GM21825 (cell line): ENCODE measurements at regions not wholly inside any gene's neighbourhood (a gene's known extent, or its start where the extent isn't known, plus 50 kb on each side); places are given as distances from the start of the nearest gene placed in this dataset.
"Not testable (repeated sequence)": the region's sequence is repeated elsewhere in the genome, so short reads cannot be mapped to it uniquely, and the experiment has no call there.

ENCODE experiments used
- ATAC-seq: cut with Tn5 transposase; IDR thresholded peaks from one replicate; pipeline ENCODE4 v1.9.1; 2021; ENCODE audit warnings: mild to moderate bottlenecking, moderate library complexity; ENCODE audit not compliant: unreplicated experiment

DNA sequence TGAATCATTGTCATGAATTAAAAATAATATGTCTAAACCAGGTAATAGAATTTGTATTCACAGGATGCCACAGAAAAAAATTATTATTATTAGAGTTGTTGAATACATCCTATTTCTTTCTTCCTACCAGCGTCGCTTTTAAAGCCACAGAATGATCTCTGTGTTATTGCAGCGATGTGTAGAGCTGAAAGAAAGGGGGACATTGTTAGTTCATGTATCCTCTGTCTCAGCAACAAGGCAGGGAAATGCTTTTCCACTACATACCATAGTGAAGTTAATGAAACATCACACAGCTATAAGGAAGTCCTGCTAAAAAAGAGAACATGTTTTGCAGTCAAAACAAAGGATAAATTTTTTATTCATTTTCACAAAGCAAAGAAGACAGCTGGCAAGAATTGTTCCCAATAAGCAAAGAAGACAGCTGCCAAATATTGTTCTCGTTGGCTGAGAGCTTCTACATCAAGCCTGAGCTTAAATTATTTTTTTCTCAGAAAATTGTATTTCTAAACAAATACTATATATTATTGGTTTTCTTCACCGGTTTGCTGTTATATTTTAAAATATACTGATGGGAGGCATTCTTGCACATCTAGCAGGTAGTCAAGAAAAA, 1234.4 kb downstream of the SUCLG1 start:
- no peak for ATAC-seq

DNA sequence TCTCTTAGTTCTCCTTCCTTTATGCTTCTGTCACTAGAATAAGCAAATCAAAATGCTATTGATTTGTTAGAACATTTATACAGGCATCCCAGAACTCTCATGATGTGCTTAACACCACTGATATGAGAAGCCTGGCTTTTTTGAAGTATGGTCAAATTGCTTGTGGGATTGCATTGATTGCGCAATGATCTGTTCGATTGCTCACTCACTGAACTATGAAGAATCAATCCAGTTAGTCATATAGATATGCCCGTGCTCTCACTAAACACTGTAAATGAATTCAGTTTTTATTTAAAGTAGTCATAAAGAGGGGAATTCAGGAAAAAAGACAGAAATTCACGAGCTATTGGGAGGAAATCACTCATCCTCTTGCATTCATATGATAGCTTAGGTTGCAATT, 1237.8 kb downstream of the SUCLG1 start:
- ATAC-seq: no peak

DNA sequence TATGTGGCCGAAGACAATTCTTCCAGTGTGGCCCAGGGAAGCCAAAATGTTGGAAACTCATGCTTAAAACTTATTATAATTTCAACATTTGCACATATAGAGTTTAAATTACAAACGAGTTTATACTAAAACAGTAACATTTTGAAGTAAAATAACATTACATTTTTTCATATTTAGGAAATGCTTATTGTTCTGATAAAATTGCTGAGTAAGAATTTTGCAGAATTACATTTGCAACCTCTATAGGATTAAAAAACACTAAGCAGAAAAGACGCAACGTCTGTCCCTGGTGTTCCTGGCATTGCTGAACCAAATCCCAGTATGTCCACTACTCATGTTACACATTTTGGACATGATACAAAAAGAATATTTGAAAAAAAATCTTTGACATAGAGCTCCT, 1241.2 kb downstream of the SUCLG1 start:
- ATAC-seq: no peak

DNA sequence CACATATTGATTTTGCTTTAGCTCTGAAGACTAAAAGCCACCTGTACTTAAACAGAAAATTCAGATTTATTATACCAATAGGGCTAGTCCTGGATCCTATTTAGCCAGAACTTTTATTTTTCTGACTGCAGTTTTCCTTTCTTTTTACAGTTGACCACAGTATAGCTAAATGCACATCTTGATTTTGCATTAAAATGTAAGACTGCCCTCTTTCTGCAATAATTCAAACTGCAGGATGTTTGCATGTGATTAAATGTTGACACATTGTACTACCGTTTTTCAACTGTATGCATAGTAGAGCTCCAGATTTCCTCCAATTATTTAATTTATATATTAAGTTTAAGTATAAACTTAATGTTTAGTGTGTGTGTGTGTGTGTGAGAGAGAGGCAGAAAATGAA, 1262.9 kb downstream of the SUCLG1 start:
- ATAC-seq: no peak

DNA sequence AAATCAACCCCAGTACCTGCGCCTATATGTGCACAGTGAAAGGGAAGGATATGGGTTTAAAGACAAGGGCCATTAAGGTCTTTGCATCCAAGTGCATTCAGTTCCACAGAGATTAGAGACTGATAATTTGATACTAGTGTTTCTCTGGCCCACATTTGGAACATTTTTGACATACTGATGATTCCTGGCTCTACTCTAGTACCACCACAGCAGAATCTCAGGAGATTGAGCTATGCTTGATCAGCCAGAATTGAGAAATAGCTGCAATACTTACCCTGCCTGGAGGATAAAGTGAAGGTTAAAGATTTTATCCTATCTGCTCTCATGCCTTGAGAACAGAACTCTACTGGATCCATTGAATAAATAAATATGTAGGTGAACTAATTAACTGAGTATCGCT, 1267.8 kb downstream of the SUCLG1 start:
- ATAC-seq: no peak

GRCh38 chr2:83186105-83186760, 1272.8 kb downstream of the SUCLG1 start:
- ATAC-seq: no peak

DNA sequence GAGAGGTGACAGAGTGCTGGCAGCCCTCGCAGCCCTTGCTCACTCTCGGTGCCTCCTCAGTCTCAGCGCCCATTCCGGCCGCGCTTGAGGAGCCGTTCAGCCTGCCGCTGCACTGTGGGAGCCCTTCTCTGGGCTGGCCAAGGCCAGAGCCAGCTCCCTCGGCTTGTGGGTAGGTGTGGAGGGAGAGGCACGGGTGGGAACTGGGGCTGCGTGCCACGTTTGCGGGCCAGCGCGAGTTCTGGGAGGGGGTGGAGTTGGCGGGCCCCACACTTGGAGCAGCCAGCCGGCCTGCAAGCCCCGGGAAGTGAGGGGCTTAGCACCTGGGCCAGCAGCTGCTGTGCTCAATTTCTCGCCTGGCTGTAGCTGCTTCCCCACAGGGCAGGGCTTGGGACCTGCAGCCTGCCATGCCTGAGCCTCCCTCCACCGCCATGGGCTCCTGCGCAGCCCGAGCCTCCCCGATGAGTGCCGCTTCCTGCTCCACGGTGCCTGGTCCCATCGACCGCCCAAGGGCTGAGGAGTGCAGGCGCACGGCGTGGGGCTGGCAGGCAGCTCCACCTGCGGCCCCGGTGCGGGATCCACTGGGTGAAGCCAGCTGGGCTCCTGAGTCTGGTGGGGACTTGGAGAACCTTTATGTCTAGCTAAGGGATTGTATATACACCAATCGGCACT, 1278.1 kb downstream of the SUCLG1 start:
- not testable (repeated sequence) for ATAC-seq

GRCh38 chr2:83176539-83176938, 1282.5 kb downstream of the SUCLG1 start:
- no peak for ATAC-seq

DNA sequence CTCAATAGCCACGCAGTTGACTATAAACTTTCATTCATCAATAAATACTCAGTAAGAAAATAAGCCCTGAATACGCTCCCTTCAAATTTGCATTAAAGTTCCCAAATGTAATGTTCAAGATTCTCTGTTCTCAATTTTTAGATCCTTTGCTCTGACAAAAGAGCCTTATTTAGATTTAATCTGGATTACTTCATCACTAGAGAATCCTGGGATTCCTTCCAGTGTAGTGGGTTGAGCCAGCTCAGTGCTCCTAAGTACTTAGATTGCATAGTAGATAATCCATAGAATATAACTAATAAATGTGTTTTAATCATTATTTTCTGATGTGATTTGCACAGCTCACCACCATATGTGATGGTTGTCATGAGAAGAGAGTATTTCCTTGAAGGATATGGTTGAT, 1286.2 kb downstream of the SUCLG1 start:
- ATAC-seq: no peak

DNA sequence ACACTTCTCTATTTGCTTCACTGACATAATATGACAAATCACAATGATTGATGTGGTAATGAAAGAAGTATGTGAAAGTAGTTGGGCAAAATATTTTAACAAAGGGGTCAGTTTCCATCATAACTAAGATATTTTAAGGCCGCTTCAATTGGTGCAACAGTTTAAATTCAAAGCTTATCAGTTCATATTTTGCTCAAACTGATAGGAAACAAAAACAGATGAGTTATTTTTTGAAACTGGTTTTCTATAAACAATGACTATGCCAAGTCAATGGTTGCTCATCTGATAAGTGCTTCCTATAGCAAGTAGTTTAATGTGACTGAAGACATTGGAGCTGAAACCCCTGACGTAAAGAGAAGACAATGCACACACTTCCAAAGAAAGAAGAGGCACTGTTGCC, 1290.7 kb downstream of the SUCLG1 start:
- no peak for ATAC-seq

- ATAC-seq: no peak
Measured at GRCh38 chr2:83162421-83162820, 1296.7 kb downstream of the SUCLG1 start.

- ATAC-seq: no peak
Measured at GRCh38 chr2:83160571-83160970, 1298.5 kb downstream of the SUCLG1 start.

DNA sequence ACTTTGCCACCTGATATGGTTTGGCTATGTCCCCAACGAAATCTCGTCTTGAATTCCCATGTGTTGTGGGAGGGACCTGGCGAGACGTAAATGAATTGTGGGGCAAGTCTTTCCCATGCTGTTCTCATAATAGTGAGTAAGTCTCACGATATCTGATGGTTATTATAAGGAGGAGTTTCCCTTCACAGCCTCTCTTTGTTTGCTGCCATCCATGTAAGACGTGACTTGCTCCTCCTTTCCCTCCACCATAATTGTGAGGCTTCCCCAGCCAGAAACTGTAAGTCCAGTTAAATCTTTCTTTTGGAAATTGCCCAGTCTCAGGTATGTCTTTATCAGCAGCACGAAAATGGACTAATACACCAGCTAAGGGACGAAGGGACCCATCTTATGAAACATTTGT, 1303.3 kb downstream of the SUCLG1 start:
- ATAC-seq: no peak

GRCh38 chr2:83143946-83144345, 1315.1 kb downstream of the SUCLG1 start:
- ATAC-seq: no peak

GRCh38 chr2:83142934-83143333, 1316.1 kb downstream of the SUCLG1 start:
- no peak for ATAC-seq

- ATAC-seq: no peak
Measured at GRCh38 chr2:83115606-83116005, 1343.5 kb downstream of the SUCLG1 start.

- no peak for ATAC-seq
Measured at GRCh38 chr2:83115155-83115554, 1343.9 kb downstream of the SUCLG1 start.

DNA sequence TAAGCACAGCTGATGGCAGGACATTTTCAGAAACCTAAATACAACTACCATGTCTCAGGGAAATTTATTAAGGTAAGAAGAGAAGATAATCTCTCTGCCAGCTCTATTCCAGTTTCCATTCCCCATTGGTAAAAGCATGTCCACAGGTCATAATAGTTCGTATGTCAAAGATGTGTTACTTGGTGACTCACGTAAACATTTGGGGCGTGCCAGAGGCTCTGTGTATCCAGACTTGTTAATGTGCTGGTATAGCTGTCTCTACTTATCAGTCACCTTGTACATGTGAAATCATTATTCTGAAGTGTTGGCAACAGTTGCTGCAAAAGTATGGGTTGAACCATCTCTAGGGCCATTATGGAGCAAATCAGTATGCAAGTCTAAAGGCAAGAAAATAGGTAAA, 1345.1 kb downstream of the SUCLG1 start:
- ATAC-seq: no peak

DNA sequence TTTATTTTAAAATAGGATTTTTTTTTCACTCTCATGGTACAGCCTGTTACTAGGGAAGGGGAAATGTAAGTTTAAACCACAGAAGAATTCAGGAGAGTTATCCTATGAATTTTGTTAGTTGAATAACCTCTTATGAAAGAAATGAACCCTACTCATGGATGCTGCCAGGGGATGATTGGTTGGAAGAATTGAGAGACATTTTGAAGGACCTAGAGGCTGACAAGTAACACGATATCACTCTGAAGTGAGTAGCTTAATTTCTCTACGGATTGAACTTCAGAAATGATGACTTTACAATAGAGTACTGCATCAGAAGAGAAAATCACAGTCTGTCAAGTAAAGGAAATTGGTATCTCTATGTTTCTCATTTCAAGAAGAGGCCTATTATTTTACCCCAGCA, 1346.2 kb downstream of the SUCLG1 start:
- no peak for ATAC-seq

DNA sequence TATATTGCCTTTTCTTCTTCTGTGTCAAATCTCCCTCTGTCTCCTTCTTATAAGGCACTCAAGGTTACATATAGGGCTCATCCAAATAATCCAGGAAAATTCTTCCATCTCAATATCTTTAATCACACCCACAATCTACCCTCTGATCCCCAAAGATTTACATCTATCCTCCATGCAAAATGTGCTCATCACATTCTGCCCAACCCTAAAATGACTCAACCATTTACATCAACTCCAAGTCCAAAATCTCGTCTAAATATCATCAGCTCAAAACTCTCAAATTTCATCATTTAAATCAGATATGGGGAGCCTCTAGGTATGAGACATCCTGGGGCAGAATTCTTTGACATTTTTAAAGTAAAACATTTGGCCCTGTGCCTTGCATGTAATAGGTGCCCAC, 1349.8 kb downstream of the SUCLG1 start:
- ATAC-seq: no peak

- no peak for ATAC-seq
Measured at GRCh38 chr2:83106853-83107252, 1352.2 kb downstream of the SUCLG1 start.

- no peak for ATAC-seq
Measured at GRCh38 chr2:83104202-83104601, 1354.9 kb downstream of the SUCLG1 start.
